CD14-positive monocyte (primary cell): ENCODE measurements at regions not wholly inside any gene's neighbourhood (a gene's known extent, or its start where the extent isn't known, plus 50 kb on each side); places are given as distances from the start of the nearest gene placed in this dataset.
"Not testable (repeated sequence)": the region's sequence is repeated elsewhere in the genome, so short reads cannot be mapped to it uniquely, and the experiment has no call there.

Experiments used
- DNase-seq, 3 donors: peaks; one replicate each; pipeline ENCODE4 v3.0.0-alpha.2; 2011 to 2022
- H2AFZ ChIP-seq: 2 replicates; pipeline ENCODE4 v1.6.0; 2012; ENCODE audit warnings: mild to moderate bottlenecking, low read depth, low read length, inconsistent platforms; ENCODE audit not compliant: insufficient read depth, poor library complexity, severe bottlenecking
- H3K27ac ChIP-seq, 2 donors: 1 replicate in 1 of 2; 2 replicates in 1 of 2; pipeline ENCODE4 v1.5.1; 2012 to 2013; ENCODE audit warnings: low read length in 2 of 2, control low read depth in 1 of 2, inconsistent platforms in 1 of 2, low read depth in 1 of 2, mild to moderate bottlenecking in 1 of 2
- H3K27me3 ChIP-seq, 2 donors: one replicate each; pipeline versions ENCODE4 v1.6.0 to v1.6.1; 2011 to 2013; ENCODE audit warnings: low read length in 2 of 2; ENCODE audit not compliant: control insufficient read depth in 2 of 2, insufficient read depth in 2 of 2
- H3K36me3 ChIP-seq, 2 donors: replicated peaks in 1 of 2; 1 replicate in 1 of 2; 2 replicates in 1 of 2; pipeline versions ENCODE4 v1.5.1 to v1.6.1; 2012 to 2013; ENCODE audit warnings: low read length in 2 of 2, control low read depth in 1 of 2, inconsistent platforms in 1 of 2, mild to moderate bottlenecking in 1 of 2; ENCODE audit not compliant: insufficient read depth in 2 of 2, control insufficient read depth in 1 of 2
- H3K4me1 ChIP-seq, 2 donors: 1 replicate in 1 of 2; 2 replicates in 1 of 2; pipeline versions ENCODE4 v1.5.1 to v1.6.1; 2012 to 2013; ENCODE audit warnings: low read length in 2 of 2, control low read depth in 1 of 2, inconsistent platforms in 1 of 2, mild to moderate bottlenecking in 1 of 2, moderate library complexity in 1 of 2; ENCODE audit not compliant: insufficient read depth in 2 of 2, control insufficient read depth in 1 of 2
- H3K4me2 ChIP-seq: replicated peaks from 2 replicates; pipeline ENCODE3; 2012; ENCODE audit warnings: low read length, moderate library complexity, mild to moderate bottlenecking; ENCODE audit not compliant: poor library complexity, severe bottlenecking; ENCODE audit errors: extremely low read depth
- H3K4me3 ChIP-seq, 3 experiments: fragments of 200-600 bp in 1 of 3; sonication (generic) in 1 of 3; replicated peaks in 1 of 3; 1 replicate in 2 of 3; 2 replicates in 1 of 3; pipeline ENCODE4 v1.5.1; 2011 to 2013; ENCODE audit warnings: low read length in 3 of 3, mild to moderate bottlenecking in 3 of 3, control low read depth in 2 of 3, low read depth in 2 of 3, inconsistent platforms in 1 of 3, moderate library complexity in 1 of 3
- H3K79me2 ChIP-seq: 2 replicates; pipeline ENCODE4 v1.6.0; 2012; ENCODE audit warnings: mild to moderate bottlenecking, control low read depth, inconsistent platforms, low read length, moderate library complexity; ENCODE audit not compliant: insufficient read depth
- H3K9ac ChIP-seq: 2 replicates; pipeline ENCODE4 v1.6.0; 2017; ENCODE audit warnings: low read length, mild to moderate bottlenecking; ENCODE audit not compliant: insufficient read depth, poor library complexity, severe bottlenecking
- H3K9me3 ChIP-seq, 2 donors: replicated peaks in 1 of 2; 1 replicate in 1 of 2; 2 replicates in 1 of 2; pipeline versions ENCODE4 v1.5.1 to v1.6.1; 2012 to 2013; ENCODE audit warnings: low read length in 2 of 2, control low read depth in 1 of 2; ENCODE audit not compliant: control insufficient read depth in 1 of 2, insufficient read depth in 1 of 2
- H4K20me1 ChIP-seq: 2 replicates; pipeline ENCODE4 v1.6.0; 2012; ENCODE audit warnings: mild to moderate bottlenecking, low read length, control low read depth, moderate library complexity; ENCODE audit not compliant: insufficient read depth
- H3K27ac Mint-ChIP-seq, 7 donors: one replicate each; pipeline ENCODE4 v1.8.0; 2020; ENCODE audit warnings: mild to moderate bottlenecking in 7 of 7, mixed read lengths in 7 of 7, moderate library complexity in 6 of 7, inconsistent platforms in 2 of 7
- H3K27me3 Mint-ChIP-seq, 3 donors: one replicate each; pipeline ENCODE4 v1.8.0; 2021 to 2022; ENCODE audit warnings: low read depth in 3 of 3, mild to moderate bottlenecking in 3 of 3, mixed read lengths in 3 of 3, moderate library complexity in 3 of 3, inconsistent platforms in 1 of 3
- H3K36me3 Mint-ChIP-seq, 2 donors: one replicate each; pipeline ENCODE4 v1.8.0; 2020; ENCODE audit warnings: mixed read lengths in 2 of 2, inconsistent platforms in 1 of 2, mild to moderate bottlenecking in 1 of 2
- H3K4me1 Mint-ChIP-seq: one replicate; pipeline ENCODE4 v1.8.0; 2020; ENCODE audit warnings: mild to moderate bottlenecking, mixed read lengths
- H3K4me3 Mint-ChIP-seq, 2 donors: one replicate each; pipeline ENCODE4 v1.8.0; 2020; ENCODE audit warnings: mild to moderate bottlenecking in 2 of 2, mixed read lengths in 2 of 2, moderate library complexity in 1 of 2
- H3K9me3 Mint-ChIP-seq, 7 donors: one replicate each; pipeline ENCODE4 v1.8.0; 2020 to 2022; ENCODE audit warnings: mixed read lengths in 7 of 7, mild to moderate bottlenecking in 6 of 7, moderate library complexity in 6 of 7, inconsistent platforms in 2 of 7
- WGBS: methylation state at CpG from one replicate; pipeline ENCODE4 v1.1.5; 2013; ENCODE audit warnings: missing lambda C conversion rate; ENCODE audit not compliant: insufficient coverage; 5-methylcytosine and 5-hydroxymethylcytosine counted together
- intact Hi-C, 2 donors: fragments of 100-400 bp; cut with micrococcal nuclease; formaldehyde crosslinking; loops; one replicate each; pipeline versions ENCODE4 v1.15.0 to v1.15.1; 2023
- TF ChIP-seq, protein P1 (sequence below): fragments of 200-600 bp; IDR thresholded peaks from one replicate; pipeline ENCODE4 v1.8.0; 2022; ENCODE audit warnings: antibody characterized with exemption, mild to moderate bottlenecking

DNA sequence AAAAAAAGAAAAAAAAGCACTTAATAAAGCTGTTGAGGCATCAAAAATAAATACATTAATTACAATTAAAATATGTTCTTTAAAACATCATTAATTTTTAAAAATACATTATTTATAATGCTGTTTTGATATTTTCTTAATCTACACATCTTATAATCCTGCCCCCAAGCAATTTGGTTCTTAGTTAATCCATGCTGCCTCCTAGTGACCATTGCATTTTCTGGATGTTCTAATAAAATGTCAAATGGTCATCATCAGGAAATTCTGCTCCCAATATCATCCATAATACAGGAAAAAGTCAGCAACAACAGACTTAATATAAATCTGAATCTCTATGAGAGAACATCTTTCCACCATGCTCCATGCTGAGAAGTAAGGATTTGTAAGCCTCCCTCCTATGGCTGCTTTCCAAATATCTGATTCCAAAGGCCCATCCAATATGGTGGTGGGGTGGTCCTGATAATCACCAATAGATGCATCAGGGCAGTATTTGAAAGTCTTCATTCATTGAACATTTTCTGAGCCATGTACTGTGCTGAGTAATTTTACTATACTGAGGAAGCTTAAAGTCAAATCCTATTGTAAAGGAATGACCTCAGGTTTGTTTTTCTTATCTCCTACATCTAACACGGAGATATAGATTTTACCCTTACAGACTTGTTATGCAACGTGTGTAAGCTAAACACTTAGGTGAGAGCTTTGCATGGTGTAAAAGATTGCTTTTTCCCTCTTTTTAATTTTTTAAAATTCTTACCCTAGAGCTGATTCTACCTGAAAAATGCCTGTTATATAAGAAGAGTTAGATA, 124.7 kb upstream of the BMAL1 start:
- Histone ChIP-seq H2AFZ (no peak overlapping the region), H3K9ac (no peak overlapping the region), H3K9me3 (no peaks in the 10 kb centered on the region), H3K27ac (no peak overlapping the region), H4K20me1 (no peaks in the 10 kb centered on the region), H3K4me1 (no peaks in the 10 kb centered on the region), H3K36me3 (no peaks in the 10 kb centered on the region), H3K4me3 (no peak overlapping the region), H3K4me2 (no peak overlapping the region), H3K27me3 (no peaks in the 10 kb centered on the region), H3K79me2 (no peaks in the 10 kb centered on the region)
- Mint-ChIP-seq H3K36me3 (no peaks in the 10 kb centered on the region), H3K9me3 (peaks cover 0 to 10% (median 3%) of the 10 kb centered on the region in 7 donors), H3K4me3 (no peak overlapping the region), H3K27me3 (peaks cover 0 to 3% (median 2%) of the 10 kb centered on the region in 3 donors), H3K4me1 (no peaks in the 10 kb centered on the region), H3K27ac (no peak overlapping the region)
- TF ChIP-seq, protein P1, sequence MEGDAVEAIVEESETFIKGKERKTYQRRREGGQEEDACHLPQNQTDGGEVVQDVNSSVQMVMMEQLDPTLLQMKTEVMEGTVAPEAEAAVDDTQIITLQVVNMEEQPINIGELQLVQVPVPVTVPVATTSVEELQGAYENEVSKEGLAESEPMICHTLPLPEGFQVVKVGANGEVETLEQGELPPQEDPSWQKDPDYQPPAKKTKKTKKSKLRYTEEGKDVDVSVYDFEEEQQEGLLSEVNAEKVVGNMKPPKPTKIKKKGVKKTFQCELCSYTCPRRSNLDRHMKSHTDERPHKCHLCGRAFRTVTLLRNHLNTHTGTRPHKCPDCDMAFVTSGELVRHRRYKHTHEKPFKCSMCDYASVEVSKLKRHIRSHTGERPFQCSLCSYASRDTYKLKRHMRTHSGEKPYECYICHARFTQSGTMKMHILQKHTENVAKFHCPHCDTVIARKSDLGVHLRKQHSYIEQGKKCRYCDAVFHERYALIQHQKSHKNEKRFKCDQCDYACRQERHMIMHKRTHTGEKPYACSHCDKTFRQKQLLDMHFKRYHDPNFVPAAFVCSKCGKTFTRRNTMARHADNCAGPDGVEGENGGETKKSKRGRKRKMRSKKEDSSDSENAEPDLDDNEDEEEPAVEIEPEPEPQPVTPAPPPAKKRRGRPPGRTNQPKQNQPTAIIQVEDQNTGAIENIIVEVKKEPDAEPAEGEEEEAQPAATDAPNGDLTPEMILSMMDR, result no peak
- intact Hi-C loops, result no loop called here
- DNase-seq, result no peak
- WGBS, result no CpG with 5 or more reads among the region's 2 CpGs

DNA sequence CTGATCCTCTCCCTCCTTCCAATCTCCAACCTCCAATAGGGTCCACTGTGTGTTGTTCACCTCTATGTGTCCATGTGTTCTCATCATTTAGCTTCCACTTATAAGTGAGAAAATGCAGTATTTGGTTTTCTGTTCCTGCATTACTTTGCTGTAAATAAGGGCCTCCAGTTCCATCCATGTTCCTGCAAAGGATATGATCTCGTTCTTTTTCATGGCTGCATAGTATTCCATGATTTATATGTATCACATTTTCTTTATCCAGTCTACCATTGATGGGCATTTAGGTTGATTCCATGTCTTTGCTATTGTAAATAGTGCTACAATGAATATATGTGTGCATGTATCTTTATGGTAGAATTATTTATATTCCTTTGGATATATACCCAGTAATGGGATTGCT, 123.2 kb upstream of the BMAL1 start:
- peaks cover 0 to 11% (median 6%) of the 10 kb centered on the region in 7 donors for H3K9me3 Mint-ChIP-seq
- H3K79me2 ChIP-seq, H3K36me3 Mint-ChIP-seq, H3K36me3 ChIP-seq, intact Hi-C loops, H3K27ac Mint-ChIP-seq, H3K9me3 ChIP-seq, DNase-seq, H3K4me2 ChIP-seq, H3K4me1 Mint-ChIP-seq, H3K27me3 ChIP-seq, H3K27ac ChIP-seq, H3K9ac ChIP-seq, H4K20me1 ChIP-seq, H2AFZ ChIP-seq, H3K4me3 ChIP-seq, H3K4me1 ChIP-seq, H3K4me3 Mint-ChIP-seq, H3K27me3 Mint-ChIP-seq: not testable (repeated sequence)
- no CpG with 5 or more reads among the region's 1 CpG for WGBS
